Chondrocyte (in vitro differentiated cells): ENCODE measurements at regions not wholly inside any gene's neighbourhood (a gene's known extent, or its start where the extent isn't known, plus 50 kb on each side); places are given as distances from the start of the nearest gene placed in this dataset.

Source experiments
- DNase-seq: peaks from one replicate; pipeline ENCODE4 v3.0.0; 2021; ENCODE audit warnings: mixed read lengths, low spot score
- H3K27ac Mint-ChIP-seq: one replicate; pipeline ENCODE4 v1.8.0; 2021; ENCODE audit warnings: mild to moderate bottlenecking, moderate library complexity, mixed read lengths; ENCODE audit not compliant: unreplicated experiment
- H3K27me3 Mint-ChIP-seq: 2 replicates; pipeline ENCODE4 v1.8.0; 2021; ENCODE audit warnings: low read depth, mixed read lengths
- H3K36me3 Mint-ChIP-seq: 2 replicates; pipeline ENCODE4 v1.8.0; 2021; ENCODE audit warnings: low read depth, mixed read lengths
- H3K4me1 Mint-ChIP-seq: 2 replicates; pipeline ENCODE4 v1.8.0; 2021; ENCODE audit warnings: low read depth, mild to moderate bottlenecking, mixed read lengths
- H3K4me3 Mint-ChIP-seq: one replicate; pipeline ENCODE4 v1.8.0; 2021; ENCODE audit warnings: mild to moderate bottlenecking, moderate library complexity, mixed read lengths; ENCODE audit not compliant: unreplicated experiment
- H3K9me3 Mint-ChIP-seq: 2 replicates; pipeline ENCODE4 v1.8.0; 2021; ENCODE audit warnings: low read depth, mixed read lengths
- TF ChIP-seq, protein P1 (sequence below): fragments of 200-600 bp; sonication (generic); IDR thresholded peaks from 2 replicates; pipeline ENCODE4 v1.5.0; 2021; ENCODE audit warnings: antibody characterized with exemption, mild to moderate bottlenecking, moderate library complexity

DNA sequence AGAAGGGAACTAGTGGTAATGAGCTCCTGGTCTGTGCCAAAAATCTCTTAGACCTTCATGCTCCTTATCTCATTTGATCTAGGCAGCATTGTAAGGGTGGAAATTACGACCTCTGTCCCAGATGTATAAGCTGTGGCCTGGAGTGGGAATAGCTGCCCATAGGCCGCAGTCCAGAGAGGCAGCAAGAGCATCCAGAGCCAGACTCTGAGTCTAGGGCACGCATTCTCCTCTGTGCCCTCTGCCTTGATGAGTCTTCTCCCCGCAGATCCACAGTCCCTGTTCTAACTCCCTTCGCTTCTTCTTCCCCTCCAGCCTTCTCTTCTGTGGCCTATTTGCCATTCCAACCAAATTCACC lies 304.6 kb downstream of the MYCN start:
- Mint-ChIP-seq H3K27me3 (peaks cover 22% of the 10 kb centered on the region), H3K27ac (no peak overlapping the region), H3K9me3 (no peaks in the 10 kb centered on the region), H3K4me3 (no peak overlapping the region), H3K4me1 (no peaks in the 10 kb centered on the region), H3K36me3 (no peaks in the 10 kb centered on the region)
- TF ChIP-seq, protein P1, sequence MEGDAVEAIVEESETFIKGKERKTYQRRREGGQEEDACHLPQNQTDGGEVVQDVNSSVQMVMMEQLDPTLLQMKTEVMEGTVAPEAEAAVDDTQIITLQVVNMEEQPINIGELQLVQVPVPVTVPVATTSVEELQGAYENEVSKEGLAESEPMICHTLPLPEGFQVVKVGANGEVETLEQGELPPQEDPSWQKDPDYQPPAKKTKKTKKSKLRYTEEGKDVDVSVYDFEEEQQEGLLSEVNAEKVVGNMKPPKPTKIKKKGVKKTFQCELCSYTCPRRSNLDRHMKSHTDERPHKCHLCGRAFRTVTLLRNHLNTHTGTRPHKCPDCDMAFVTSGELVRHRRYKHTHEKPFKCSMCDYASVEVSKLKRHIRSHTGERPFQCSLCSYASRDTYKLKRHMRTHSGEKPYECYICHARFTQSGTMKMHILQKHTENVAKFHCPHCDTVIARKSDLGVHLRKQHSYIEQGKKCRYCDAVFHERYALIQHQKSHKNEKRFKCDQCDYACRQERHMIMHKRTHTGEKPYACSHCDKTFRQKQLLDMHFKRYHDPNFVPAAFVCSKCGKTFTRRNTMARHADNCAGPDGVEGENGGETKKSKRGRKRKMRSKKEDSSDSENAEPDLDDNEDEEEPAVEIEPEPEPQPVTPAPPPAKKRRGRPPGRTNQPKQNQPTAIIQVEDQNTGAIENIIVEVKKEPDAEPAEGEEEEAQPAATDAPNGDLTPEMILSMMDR: no peak
- DNase-seq: no peak

DNA sequence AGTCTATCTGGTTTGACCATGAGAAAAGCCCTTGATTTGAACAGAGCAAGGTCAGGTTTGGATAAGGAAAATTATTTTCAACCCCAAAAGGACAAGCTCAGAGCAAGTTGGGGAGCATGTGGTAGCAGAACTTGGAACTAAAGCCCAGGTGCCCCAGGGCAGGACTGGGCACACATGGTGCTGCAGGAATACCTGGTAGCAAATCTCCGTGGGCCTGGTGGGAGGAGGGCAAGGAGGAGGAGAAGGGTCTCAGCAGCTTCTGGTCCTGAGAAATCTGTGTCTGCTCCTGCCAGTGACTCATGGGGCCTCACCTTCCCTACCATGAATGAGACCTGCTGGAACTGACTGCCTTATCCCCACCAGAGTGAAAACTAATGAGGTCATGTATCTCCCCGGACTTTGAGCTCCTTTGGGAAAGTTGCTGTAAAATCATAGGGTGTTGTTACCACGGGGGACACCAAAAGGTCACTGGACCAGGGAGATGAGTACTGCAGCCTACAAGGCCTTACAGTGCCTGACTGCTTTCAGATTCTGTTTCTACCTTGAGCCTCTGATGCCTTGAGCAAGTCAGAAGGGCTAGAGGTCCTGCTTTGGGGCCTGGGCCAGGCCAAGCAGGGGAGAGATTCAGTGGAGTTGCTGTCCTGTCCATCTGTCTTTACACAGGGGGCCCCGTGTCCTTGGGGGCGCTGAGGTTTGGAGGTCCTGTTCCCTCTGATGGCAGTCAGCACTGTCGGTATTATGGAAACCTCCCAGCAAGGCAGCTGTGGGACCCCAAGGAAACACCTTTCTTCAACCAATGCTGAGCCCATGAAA lies 304.0 kb downstream of the MYCN start:
- Mint-ChIP-seq H3K27me3 (peaks cover 20% of the 10 kb centered on the region), H3K4me1 (no peaks in the 10 kb centered on the region), H3K27ac (no peak overlapping the region), H3K4me3 (no peak overlapping the region), H3K36me3 (no peaks in the 10 kb centered on the region), H3K9me3 (no peaks in the 10 kb centered on the region)
- TF ChIP-seq, protein P1: no peak
- DNase-seq: no peak

DNA sequence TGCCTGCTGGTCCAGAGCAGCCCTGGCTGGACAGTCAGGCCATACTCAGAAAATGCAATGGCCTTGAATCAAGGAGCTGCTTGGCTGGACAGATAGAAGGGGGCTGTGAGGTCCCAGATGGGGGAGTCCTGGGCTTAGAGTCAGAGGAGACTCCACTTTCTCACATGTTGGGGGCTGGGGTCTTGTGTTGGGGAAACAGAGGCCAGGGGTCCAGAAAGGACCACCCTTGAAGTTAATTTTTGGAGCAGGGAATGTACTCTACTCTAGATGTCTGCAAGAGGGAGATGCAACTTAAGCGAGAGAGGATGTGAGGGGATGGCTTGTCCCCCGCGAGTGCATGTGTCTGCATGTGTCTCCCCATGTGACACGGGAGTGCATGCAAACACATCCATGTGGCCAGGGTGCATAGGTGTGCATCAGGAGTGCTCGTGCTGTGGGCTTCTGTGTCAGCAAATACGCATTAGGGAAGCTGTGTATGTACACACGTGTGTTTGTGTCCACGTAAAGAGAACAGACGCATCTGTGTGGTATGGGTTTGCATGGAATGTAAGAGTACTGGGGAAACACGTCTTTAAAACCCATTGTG lies 303.2 kb downstream of the MYCN start:
- Mint-ChIP-seq H3K36me3 (no peaks in the 10 kb centered on the region), H3K4me1 (no peaks in the 10 kb centered on the region), H3K4me3 (no peak overlapping the region), H3K27me3 (peaks cover 14% of the 10 kb centered on the region), H3K27ac (no peak overlapping the region), H3K9me3 (no peaks in the 10 kb centered on the region)
- no peak for DNase-seq
- TF ChIP-seq, protein P1: no peak

DNA sequence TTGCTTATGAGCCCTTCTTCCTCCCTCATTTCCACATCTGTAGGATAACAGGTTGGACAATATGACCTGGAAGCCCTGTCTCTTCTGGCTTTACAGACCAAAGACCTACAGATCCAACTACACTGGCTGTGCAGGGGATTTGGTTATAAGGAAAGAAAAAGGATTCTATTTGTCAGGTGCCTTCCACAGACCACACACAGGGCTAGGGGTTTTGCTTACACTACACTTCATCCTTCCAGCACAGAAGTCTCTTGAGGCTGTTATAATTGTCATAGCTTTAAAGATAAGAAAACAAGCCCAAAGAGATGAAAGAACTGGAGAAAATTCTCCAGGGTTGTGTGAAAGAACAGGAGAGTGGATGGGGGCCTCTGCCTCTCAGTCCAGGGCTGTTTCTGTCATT lies 302.6 kb downstream of the MYCN start:
- TF ChIP-seq, protein P1: no peak
- Mint-ChIP-seq H3K4me1 (no peaks in the 10 kb centered on the region), H3K9me3 (no peaks in the 10 kb centered on the region), H3K36me3 (no peaks in the 10 kb centered on the region), H3K27ac (no peak overlapping the region), H3K4me3 (no peak overlapping the region), H3K27me3 (peaks cover 10% of the 10 kb centered on the region)
- no peak for DNase-seq

DNA sequence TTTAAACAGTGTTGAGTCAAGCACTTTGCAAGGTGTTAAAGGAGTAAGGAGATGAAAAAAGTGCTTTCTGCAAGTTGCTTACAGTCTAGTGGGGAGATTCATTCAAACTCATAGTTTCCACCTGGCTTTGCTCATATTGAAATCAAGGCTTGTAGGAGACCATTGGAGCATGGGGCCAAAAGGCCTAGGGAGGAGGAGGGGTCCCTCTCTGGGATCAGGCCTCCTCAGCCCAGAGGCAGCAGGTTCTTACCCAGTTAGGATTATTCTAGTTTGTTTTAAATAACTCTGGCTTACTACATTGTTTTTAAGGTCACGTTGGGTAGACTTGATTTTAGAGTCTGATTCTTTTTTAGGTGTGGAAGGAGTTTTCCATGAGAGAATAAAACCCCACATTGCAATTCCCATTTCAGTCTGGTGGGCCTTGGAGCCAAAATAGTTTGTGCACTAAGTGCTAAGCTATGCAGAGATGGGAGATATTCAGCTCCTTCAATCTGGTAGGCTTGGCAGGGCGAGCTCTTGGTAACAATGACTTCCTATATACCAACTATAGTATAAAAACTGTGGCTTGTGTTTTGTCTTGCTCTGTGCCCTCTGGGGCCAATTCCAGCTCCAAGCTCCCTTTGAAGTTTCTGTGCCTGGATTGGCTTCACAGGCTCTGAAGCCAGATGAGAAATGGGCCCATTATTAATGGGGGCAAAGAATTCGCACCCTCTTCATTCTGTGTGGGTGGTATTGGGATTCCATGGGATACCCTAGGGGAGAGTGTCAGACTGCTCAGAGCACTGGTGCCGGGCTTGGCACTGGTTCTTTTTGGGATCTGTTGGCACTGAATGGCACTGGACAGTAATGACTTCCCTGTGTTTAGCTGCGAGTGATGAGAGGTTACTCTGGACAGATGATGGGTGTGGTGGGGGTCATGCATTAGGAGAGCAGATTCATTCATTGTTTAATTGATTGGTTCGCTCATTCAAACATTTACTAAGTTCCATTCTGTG lies 301.1 kb downstream of the MYCN start:
- Mint-ChIP-seq H3K4me3 (no peak overlapping the region), H3K4me1 (no peaks in the 10 kb centered on the region), H3K9me3 (no peaks in the 10 kb centered on the region), H3K27me3 (peaks cover 7% of the 10 kb centered on the region), H3K36me3 (no peaks in the 10 kb centered on the region), H3K27ac (no peak overlapping the region)
- TF ChIP-seq, protein P1: no peak
- DNase-seq: no peak
